Ishikawa (cell line): ENCODE measurements at regions not wholly inside any gene's neighbourhood (a gene's known extent, or its start where the extent isn't known, plus 50 kb on each side); places are given as distances from the start of the nearest gene placed in this dataset.

ENCODE experiments used
- CEBPB ChIP-seq: IDR thresholded peaks from 2 replicates; pipeline ENCODE4 v1.6.1; 2012
- CREB1 ChIP-seq: IDR thresholded peaks from 2 replicates; pipeline ENCODE4 v1.6.1; 2012; ENCODE audit warnings: low read depth
- EGR1 ChIP-seq: IDR thresholded peaks from 2 replicates; pipeline ENCODE4 v1.6.1; 2012
- EP300 ChIP-seq: IDR thresholded peaks from 2 replicates; pipeline ENCODE4 v1.6.1; 2012; ENCODE audit warnings: borderline replicate concordance
- FOXM1 ChIP-seq: IDR thresholded peaks from 2 replicates; pipeline ENCODE4 v1.6.1; 2012; ENCODE audit warnings: low read depth, borderline replicate concordance
- NFIC ChIP-seq: IDR thresholded peaks from 2 replicates; pipeline ENCODE4 v1.6.1; 2012
- RAD21 ChIP-seq: IDR thresholded peaks from 2 replicates; pipeline ENCODE4 v1.6.1; 2012; ENCODE audit warnings: low read depth
- TAF1 ChIP-seq: IDR thresholded peaks from 2 replicates; pipeline ENCODE4 v1.6.1; 2012; ENCODE audit warnings: low read depth, mild to moderate bottlenecking
- TCF12 ChIP-seq: IDR thresholded peaks from 2 replicates; pipeline ENCODE4 v1.6.1; 2012; ENCODE audit warnings: low read depth
- TEAD4 ChIP-seq: IDR thresholded peaks from 2 replicates; pipeline ENCODE4 v1.6.1; 2012
- YY1 ChIP-seq: IDR thresholded peaks from 2 replicates; pipeline ENCODE4 v1.6.1; 2012; ENCODE audit warnings: low read depth
- ZBTB7A ChIP-seq: IDR thresholded peaks from 2 replicates; pipeline ENCODE4 v1.6.1; 2012; ENCODE audit warnings: low read depth
- TF ChIP-seq, protein P1 (sequence below): IDR thresholded peaks from 2 replicates; pipeline ENCODE4 v1.6.1; 2012
- TF ChIP-seq, protein P2 (sequence below): IDR thresholded peaks from 2 replicates; pipeline ENCODE4 v1.6.1; 2012; ENCODE audit warnings: low read depth, mild to moderate bottlenecking
- TF ChIP-seq, protein P3 (sequence below): IDR thresholded peaks from 2 replicates; pipeline ENCODE4 v1.6.1; 2012

DNA sequence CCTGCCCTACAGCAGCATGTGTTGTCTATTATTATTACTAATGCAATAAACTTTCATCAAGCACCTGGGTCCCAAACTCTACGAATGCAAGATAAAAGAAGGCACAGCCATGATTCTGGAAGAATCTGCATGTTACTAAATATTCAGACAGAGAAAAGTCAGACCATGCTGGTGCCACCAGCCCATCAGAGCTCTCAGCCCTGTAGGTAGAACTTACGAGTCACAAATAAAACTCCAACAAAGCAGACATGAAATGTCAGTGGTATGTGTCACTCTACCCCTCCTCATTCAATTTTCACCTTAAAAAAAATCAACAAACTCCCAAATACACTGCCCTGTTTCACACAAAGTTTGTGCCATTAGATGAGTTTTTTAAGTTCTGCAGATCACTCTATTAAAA lies 62.4 kb upstream of the TIAM1 start:
- TF ChIP-seq, protein P1, sequence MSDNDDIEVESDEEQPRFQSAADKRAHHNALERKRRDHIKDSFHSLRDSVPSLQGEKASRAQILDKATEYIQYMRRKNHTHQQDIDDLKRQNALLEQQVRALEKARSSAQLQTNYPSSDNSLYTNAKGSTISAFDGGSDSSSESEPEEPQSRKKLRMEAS: no peak
- TF ChIP-seq NFIC (no peak), TCF12 (no peak), CEBPB (no peak)
- TF ChIP-seq, protein P2, sequence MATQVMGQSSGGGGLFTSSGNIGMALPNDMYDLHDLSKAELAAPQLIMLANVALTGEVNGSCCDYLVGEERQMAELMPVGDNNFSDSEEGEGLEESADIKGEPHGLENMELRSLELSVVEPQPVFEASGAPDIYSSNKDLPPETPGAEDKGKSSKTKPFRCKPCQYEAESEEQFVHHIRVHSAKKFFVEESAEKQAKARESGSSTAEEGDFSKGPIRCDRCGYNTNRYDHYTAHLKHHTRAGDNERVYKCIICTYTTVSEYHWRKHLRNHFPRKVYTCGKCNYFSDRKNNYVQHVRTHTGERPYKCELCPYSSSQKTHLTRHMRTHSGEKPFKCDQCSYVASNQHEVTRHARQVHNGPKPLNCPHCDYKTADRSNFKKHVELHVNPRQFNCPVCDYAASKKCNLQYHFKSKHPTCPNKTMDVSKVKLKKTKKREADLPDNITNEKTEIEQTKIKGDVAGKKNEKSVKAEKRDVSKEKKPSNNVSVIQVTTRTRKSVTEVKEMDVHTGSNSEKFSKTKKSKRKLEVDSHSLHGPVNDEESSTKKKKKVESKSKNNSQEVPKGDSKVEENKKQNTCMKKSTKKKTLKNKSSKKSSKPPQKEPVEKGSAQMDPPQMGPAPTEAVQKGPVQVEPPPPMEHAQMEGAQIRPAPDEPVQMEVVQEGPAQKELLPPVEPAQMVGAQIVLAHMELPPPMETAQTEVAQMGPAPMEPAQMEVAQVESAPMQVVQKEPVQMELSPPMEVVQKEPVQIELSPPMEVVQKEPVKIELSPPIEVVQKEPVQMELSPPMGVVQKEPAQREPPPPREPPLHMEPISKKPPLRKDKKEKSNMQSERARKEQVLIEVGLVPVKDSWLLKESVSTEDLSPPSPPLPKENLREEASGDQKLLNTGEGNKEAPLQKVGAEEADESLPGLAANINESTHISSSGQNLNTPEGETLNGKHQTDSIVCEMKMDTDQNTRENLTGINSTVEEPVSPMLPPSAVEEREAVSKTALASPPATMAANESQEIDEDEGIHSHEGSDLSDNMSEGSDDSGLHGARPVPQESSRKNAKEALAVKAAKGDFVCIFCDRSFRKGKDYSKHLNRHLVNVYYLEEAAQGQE: no peak

DNA sequence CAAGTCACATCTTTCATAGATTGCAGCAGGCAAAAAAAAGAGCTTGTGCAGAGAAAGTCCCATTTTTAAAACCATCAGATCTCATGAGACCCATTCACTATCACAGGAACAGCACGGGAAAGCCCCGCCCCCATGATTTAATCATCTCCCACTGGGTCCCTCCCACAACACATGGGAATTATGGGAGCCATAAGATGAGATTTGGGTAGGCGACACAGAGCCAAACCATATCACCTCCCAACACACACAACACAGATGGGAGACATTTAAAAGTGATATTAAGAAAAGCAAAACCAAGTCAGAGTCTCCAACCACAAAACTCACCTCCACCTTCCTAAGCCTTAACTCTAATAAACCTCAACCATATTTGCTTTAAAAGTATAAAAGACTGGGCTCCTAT lies 61.5 kb upstream of the TIAM1 start:
- TF ChIP-seq, protein P1: no peak
- TF ChIP-seq EP300 (no peak), TAF1 (no peak), NFIC (no peak), RAD21 (no peak), TCF12 (no peak), EGR1 (no peak)
- TF ChIP-seq, protein P2: no peak

DNA sequence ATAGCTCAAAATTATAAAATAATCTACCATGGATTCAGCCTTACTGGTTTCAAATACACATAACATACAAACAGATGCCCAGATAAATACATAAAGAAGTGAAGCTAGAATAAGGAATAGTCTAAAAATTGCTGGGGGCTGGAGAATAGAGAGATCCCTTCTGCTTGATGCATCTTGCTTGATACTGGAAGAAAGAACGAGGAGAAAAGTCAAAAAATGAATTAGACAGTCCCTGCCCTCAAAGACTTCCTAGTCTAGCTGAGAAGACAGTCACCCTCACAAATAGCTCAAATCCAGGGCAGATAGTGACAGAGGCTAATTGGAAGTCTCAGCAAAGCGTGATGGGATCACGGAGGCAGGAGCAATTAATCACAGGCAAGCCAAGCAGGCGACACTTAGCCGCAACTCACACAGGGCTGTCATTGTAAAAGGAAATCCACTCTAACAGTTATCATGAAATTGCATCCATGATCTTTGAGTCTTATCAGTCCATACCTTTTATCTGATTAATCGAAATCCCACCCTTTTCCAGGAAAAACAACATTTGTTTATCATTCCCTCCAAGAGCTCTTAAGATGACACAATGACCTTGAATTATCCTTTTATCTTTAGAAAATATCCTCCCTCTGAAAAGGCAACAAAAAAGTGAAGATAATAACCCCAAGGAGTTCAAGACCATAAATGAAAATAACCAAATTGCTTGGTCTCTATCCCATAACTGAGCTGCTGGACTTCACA lies 59.7 kb upstream of the TIAM1 start:
- TF ChIP-seq TEAD4: no peak
- no peak for TF ChIP-seq EGR1
- TF ChIP-seq YY1: no peak
- TF ChIP-seq EP300: no peak
- TF ChIP-seq RAD21: no peak
- TF ChIP-seq NFIC: no peak
- TF ChIP-seq FOXM1: no peak
- TF ChIP-seq TAF1: no peak
- TF ChIP-seq TCF12: no peak
- TF ChIP-seq CEBPB: no peak
- TF ChIP-seq, protein P3, sequence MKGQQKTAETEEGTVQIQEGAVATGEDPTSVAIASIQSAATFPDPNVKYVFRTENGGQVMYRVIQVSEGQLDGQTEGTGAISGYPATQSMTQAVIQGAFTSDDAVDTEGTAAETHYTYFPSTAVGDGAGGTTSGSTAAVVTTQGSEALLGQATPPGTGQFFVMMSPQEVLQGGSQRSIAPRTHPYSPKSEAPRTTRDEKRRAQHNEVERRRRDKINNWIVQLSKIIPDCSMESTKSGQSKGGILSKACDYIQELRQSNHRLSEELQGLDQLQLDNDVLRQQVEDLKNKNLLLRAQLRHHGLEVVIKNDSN: no peak
- TF ChIP-seq, protein P2: no peak
- TF ChIP-seq ZBTB7A: no peak
- TF ChIP-seq, protein P1: no peak
- no peak for TF ChIP-seq CREB1

DNA sequence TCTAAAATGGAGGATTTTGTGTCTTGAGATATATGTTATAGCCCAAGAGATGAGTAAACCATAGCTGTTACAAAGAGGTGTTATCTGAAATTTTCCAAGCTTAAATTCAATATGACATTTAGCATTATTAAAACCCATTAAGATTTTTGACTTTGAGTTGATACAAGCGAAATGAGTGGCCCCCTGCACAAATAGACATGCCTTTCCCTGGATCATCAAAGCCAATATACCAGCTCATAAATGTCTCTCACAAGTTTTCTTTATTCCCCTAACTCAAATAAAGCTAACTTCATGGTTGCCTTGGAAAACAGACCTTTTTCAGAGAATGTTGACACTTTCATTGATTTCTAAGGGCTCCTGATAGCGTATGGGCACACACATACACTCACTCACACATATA lies 55.5 kb upstream of the TIAM1 start:
- TF ChIP-seq EGR1: no peak

DNA sequence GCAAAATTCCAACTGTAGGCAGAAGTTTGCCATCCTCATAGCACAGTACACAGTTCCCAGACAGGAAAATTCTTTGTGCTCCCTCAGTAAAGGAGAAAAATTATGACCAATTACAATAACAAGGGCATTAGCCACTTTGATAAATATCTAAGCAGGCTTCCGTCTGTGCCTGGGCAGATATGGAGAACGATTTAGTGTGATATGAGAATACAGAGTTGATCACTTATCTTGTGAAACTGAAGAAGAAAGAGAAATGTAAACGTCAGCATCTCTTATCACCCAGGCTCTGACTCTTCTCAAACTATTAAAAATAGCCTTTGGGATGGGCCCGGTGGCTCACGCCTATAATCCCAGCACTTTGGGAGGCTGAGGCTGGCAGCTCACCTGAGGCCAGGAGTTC lies 54.5 kb upstream of the TIAM1 start:
- TF ChIP-seq CREB1: no peak
- TF ChIP-seq NFIC: no peak
- TF ChIP-seq, protein P2: no peak
- no peak for TF ChIP-seq YY1
- TF ChIP-seq, protein P3: no peak
- no peak for TF ChIP-seq EGR1
- TF ChIP-seq ZBTB7A: no peak
- TF ChIP-seq TCF12: no peak
- no peak for TF ChIP-seq FOXM1
- no peak for TF ChIP-seq TAF1
- no peak for TF ChIP-seq TEAD4
- TF ChIP-seq RAD21: no peak
- TF ChIP-seq, protein P1: no peak
